ENCODE measurements at regions not wholly inside any gene's neighbourhood (a gene's known extent, or its start where the extent isn't known, plus 50 kb on each side); places are given as distances from the start of the nearest gene placed in this dataset.

DNA sequence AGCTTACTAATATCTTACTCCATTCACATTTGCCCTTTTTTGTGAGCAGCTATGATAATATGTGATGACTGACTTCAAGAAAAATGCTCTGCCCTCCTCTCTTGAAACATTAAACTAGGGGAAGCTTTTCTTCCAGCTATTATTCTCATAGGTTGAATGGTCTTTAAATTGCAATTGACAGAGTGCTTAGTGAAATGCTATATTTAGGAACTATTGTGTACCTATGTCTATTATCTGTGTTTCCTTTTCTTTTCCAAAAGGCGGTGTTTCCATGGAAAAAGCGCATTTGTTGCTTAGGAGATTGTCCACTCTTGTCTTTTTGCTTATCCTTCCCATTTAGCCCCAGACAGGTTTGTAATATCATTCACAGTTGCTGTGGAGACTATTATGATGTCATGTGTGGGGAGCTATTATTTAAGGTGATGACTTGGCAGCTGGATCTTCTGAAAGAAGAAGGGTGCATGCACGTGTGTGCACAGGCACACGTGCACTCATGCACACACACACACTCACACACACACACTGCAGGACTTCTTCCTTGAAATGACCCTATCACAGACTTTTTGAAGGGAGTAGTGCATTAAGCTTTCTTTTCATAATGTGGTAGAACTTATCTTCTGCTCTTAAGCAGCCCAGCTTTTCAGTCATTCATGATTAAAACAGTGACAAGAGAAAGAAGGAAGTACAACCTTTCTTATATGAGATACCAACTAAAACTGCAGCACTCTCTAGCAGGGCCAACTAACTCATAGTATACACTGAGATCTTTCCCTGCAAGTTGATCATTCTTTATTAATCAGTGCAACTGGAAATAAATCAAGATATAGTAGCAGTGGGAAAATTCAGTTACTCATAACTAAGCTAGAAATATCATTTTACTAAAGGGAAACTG, 340.8 kb upstream of the MTNR1B start:
- TF ChIP-seq, protein P1, sequence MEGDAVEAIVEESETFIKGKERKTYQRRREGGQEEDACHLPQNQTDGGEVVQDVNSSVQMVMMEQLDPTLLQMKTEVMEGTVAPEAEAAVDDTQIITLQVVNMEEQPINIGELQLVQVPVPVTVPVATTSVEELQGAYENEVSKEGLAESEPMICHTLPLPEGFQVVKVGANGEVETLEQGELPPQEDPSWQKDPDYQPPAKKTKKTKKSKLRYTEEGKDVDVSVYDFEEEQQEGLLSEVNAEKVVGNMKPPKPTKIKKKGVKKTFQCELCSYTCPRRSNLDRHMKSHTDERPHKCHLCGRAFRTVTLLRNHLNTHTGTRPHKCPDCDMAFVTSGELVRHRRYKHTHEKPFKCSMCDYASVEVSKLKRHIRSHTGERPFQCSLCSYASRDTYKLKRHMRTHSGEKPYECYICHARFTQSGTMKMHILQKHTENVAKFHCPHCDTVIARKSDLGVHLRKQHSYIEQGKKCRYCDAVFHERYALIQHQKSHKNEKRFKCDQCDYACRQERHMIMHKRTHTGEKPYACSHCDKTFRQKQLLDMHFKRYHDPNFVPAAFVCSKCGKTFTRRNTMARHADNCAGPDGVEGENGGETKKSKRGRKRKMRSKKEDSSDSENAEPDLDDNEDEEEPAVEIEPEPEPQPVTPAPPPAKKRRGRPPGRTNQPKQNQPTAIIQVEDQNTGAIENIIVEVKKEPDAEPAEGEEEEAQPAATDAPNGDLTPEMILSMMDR (IDR thresholded peaks at IDR 0.05): no peak
- TF ChIP-seq POLR2A (IDR thresholded peaks at IDR 0.05): no peak

All from esophagus squamous epithelium (tissue), 4 donors.